ENCODE measurements at regions not wholly inside any gene's neighbourhood (a gene's known extent, or its start where the extent isn't known, plus 50 kb on each side); places are given as distances from the start of the nearest gene placed in this dataset.
A peak's percentile ranks its signal among the peaks of the same experiment; 100 is the strongest.

DNA sequence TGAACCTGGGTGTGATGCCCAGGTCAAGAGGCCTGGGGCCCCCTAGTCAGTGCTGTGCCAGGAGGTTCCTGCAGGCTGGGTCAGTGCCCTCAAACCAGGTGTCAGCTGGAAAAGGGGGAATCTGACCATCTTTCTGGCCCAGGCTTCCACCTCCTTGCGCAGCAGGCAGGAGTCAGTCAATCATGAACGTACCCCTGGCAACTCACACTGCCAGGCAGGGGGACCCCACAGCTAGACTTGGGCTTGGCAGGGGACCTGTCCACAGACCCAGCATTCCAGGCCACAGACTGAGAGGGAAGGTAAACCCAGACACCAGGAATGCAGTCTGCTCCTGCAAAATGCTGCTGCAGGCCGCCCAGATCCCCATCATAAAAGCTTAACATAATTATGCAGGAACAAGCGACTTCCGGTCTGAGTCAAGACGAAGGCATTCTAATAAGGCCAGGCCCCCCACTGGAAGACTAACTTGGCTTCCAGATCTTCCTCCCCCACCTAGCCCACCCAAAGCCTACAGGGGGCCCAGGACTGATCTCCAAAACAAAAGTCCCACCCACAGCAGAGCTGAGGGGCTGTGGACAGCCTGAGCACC, 156.3 kb downstream of the BCOR start:
- no peak for DNase-seq

- DNase-seq = no peak
Observed at GRCh38 chrX:39944416-39944815, 153.3 kb downstream of the BCOR start.

DNA sequence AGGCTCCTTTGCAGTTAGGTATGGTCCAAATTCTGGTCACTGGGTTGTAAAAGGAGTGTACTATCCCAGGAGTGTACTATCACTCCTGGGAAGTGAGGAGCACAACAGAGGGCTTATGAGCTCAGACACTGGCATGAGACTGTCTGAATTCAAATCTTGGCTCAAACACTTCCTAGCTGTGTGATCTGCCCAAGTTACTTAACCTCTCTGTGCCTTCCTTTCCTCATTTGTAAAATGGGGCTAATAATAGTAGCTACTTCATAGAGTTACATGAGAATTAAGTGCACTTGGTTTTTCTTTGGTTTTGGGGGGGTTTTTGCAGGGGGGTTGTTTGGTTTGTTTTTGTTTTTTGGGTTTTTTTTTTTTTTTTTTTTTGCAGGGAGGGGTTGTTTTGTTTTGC, 152.0 kb downstream of the BCOR start:
- DNase-seq = no peak

GRCh38 chrX:39946822-39947221, 150.9 kb downstream of the BCOR start:
- no peak for DNase-seq

DNA sequence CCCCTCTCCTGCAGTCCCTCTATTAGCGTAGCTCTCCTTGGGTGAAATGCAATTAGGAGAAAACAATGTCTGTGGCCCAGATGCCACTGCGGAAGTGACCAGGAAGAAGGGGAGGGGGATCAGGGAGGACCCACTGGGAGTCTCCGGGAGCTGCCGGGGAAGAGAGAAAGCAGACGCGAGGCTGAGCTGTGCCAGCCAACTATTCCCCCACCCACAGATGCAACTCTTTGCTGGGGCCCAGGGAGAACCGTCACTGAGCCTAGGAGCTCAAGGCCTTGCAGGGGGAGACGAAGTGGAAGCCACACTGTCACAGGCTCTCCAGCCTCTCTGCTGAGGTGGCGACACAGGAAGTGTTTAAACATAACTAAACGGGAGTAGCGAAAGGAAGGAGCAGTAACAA, 149.2 kb downstream of the BCOR start:
- DNase-seq = no peak

DNA sequence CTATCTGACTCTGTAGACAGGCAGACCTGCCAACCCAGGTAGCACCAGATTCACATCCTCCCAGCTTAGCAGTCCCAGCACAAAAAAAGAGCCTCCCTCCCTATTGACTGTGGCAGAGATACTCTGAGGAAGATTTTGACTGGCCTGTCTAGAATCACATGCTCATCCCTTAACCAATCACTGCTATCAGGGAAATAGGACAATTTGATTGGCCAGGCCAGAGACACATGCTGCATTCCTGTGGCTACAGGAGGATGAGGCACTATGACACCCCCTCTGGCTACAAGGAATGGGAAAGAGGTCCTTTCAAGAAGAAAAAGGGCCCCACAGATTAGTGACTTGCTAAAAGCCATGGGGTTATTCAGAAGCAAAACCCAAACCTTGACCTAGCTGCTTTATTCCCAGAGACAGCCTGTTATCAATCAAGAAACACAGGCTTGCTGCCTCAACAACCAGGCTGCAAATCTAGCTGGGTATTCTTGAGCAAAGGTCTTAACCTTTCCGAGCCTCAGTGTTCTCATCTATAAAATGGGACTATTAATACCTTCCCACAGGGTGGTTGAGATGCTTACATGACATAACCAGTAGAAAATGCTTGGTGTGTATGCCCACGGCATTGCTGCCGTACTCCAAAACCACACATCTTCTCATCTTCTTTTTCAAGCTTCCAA, 147.6 kb downstream of the BCOR start:
- DNase-seq = no peak

DNA sequence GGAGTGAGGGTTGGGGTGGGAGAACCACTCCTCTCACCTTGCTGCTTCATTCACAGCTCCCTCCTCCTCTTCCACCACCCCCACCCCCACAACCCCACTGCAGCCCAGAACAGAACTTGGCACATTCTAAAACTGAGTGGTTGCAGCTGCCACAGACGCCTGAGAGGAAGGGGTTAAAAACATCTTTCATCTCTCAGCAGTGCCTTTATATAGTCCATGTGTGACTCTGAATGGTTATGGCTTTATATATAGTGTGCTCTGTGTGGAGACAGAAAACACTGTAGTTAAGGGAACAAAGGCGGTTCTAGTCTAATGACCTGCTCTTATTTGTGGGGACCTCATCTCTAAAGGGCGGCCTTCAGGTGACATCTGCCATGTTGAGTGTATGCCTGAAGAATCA, 144.8 kb downstream of the BCOR start:
- DNase-seq = no peak

- no peak for DNase-seq
Observed at GRCh38 chrX:39953879-39954278, 143.9 kb downstream of the BCOR start.

DNA sequence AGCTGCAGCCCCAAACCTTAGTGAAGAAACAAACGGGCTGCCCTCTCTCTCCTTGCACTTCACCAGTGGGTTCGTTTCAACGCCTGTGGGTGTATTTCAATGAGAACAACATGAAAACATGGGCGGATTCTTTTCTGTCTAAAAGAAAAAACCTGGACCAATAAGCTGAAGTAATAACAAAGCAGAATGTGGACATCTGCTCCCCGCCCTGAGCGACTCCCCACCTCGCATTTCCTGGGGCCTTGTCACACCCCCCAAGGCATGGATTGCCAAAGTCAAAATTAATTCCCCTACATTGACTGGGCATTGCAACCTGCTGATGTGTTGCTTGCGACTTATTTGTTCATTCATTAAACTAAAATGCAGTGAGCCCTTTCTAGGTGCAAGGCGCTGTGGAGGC, 142.9 kb downstream of the BCOR start:
- no peak for DNase-seq

GRCh38 chrX:39955625-39956024, 142.1 kb downstream of the BCOR start:
- DNase-seq = no peak

DNA sequence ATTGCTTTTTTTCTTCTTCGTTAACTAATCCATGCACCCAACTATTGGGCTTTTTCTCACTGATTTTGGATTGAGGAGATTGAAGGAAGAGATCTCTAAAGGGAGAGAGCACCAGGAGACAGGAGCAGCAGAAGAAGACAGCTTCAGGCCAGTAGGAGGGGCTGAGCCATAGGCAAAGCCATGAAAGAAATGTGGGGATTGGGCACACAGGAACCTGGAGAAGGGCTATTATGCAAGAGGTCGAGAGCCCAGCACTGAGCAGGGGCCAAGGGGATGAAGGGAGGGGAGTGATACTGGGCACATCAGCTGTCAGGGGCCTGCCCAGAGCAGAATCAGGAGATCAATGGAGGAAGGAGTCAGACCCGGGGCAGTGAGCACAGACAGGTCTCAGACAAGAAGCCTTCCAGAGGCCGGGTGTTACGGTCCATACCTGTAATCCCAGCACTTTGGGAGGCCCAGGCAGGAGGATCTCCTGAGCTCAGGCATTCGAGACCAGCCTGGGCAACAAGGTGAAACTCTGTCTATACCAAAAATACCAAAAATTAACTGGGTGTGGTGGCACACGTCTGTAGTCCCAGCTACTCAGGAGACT, 140.9 kb downstream of the BCOR start:
- no peak for DNase-seq

DNA sequence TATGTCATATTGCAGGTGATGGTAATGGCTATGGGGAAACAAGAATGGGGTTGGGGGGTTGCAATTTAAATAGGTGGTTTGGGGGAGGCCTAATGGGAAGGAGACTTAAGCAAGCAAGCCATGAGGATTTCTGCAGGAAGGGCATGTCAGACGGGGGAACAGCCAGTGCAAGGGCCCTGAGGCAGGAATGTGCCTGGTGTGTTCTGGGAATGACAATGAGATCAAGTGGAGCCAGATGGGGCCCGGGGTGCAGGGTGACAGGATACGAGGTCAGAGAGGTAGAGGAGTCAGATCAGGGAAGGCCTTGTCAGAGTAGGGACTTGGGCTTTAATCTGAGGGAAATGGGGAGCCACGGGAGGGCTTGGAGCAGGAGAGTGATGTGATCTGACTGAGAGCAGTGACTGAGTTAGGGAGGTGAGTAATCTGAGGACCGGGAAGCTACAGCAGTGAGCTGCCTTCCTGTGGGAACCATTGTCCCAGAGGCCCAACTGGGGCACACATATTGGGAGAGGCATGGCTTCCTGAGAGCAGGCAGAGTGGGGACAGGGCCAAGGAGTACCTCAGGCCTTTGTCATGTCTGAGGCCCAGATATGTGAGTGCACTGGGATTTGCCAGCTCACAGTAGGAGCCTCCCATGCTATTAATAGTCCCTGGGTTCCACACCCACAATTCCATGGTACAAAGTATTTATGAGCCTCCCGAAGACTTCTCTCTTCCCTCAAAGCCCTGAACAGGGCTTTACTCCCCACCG, 139.8 kb downstream of the BCOR start:
- DNase-seq = no peak

- no peak for DNase-seq
Observed at GRCh38 chrX:39958850-39959249, 138.9 kb downstream of the BCOR start.

- no peak for DNase-seq
Observed at GRCh38 chrX:39960219-39960618, 137.5 kb downstream of the BCOR start.

DNA sequence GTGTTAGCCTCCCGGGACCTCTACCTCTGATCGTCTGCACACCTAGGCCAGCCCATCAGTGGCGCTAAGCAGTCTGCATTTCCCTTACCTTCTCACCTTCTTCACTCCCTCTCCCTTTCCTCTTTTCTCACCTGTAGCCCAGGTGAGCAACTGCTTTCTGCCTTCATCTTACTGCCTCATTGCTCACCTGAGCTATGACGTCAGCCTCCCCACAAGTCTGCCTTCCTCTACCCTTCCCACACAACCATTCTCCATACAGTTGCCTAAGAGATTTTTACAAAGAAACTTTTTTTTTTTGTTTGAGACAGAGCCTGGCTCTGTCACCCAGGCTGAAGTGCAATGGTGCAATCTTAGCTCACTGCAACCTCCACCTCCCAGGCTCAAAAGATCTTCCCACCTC, 136.3 kb downstream of the BCOR start:
- no peak for DNase-seq

DNA sequence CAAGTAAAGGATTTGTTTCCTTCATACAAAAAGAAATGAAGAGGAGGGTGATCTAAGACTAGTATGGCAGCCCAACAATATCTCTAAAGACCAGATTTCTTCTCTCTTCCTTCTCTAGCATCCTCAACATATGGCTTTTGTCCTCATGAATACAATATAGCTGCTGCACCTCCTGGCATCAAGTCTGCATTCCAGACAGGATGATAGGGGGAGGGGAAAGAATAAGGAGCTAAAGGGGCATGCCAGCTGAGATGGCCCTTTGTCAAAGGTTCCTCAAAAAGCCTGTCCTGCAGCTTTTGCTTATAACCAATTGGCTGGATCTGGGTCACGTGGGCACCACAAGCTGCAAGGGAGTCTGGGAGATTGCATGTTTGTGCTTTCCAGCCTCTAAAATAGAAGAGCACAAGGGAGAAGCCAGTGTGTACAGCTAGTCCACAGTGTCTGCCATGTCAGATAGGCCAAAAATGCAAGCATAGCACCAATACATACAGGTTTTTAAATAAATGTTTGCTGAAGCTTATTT, 132.6 kb downstream of the BCOR start:
- no peak for DNase-seq

DNA sequence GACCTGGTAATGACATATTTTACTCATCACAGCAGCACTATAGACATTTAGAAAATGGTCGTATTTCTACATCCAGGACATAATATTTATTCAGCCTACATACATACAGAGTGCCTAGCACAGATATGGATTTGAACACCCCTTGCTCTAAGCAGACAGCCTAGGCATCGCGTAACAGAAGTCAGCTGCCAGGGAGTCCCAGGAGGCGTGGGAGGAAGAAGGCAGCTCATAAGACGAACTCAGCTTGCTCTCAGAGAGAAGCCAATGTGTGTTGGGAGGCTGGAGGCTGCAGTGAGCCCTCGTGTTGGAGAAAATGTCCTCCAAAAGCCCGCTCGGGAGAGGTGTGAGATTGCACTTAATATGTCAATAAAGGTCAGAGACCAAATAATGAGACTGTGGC, 131.6 kb downstream of the BCOR start:
- no peak for DNase-seq

- DNase-seq = no peak
Observed at GRCh38 chrX:39967348-39967747, 130.4 kb downstream of the BCOR start.

DNA sequence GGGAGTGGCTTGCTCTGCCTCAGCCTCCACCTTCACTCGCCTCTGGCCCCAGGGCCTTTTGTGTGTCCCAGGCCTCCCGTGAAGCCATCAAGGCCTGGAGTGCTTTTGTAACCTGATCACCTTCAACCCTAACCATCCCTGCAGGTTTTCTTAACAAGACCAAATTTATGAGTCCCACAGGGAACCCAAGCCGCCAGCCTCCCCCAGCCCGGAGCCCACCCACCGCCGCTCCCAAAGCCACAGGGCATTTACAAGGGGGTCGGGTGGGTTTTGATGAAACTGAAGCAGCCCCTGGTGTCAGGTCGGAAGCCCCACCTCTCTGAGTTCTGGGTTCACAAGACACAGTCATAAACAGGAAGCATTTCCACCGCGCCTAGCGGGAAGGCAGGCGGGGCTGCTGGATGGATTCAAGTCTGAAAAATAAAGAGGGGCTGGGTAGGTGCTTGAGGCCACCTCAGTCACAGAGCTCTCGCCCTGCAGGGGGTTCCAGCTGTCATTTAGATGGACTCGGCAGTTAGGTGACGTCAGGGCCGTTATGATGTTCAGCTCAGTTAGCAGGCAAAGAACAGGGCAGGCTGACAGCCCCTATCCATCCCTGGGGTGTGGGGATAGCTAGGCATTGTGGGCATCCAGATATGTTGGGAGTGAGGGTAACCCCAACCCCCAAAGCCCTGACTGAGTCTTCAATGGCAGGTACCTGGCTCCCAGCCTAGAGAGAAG, 128.5 kb downstream of the BCOR start:
- peak; percentile 34 for DNase-seq

DNA sequence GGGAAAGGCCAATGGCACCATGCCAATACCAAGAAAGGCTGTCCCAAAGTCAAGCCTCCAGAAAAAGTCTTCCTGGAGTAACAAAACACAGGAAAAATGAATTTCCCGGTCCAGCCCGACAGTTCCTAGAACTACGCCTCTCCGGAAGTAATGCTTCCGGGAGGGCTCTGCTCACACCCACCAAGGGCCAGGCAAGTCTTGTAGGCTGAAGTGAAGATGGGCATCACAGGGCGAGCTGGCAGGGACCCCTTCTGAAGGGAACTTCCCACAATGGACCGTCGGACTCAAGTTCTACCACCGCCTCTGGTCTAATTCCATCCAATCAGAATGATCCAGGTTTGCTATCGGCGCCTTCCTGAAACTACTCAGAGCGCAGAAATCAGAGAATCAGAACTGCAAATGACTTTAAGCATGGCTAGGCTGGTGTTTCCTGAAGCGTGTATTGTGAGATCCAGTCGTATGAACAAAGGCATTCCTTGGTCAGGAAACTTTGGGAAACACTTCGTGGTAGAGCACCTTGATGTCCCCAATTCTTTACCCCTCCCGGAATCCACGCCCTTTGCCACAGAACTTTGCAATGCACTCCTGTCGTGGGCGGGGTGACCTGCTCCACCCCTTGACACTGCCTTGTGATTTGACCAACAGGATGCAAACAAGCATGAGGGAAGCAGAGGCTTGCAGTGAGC, 127.8 kb downstream of the BCOR start:
- no peak for DNase-seq

- no peak for DNase-seq
Observed at GRCh38 chrX:39971760-39972159, 126.0 kb downstream of the BCOR start.

GRCh38 chrX:39972340-39972739, 125.4 kb downstream of the BCOR start:
- no peak for DNase-seq

DNA sequence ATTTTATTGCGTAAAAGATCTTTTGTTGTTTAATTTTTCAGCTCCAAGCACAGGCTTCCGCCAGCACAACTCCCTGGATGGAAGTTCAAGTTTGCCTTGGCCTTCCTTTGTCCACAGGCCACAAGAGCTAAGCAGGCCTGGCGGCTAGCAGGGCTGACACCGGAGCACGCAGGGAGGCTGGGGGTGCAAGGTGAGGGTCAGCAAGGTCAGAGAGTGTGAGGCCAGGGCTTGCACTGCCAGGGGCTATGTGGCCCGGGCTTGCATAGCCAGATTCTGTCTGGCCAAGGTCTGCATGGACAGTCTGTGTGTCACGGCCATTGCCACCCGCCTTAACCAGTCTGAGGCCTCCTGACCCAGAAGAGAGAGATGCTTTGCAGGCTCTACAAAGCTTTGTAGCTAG, 123.9 kb downstream of the BCOR start:
- no peak for DNase-seq
